ENCODE measurements at regions not wholly inside any gene's neighbourhood (a gene's known extent, or its start where the extent isn't known, plus 50 kb on each side); places are given as distances from the start of the nearest gene placed in this dataset.
A peak's percentile ranks its signal among the peaks of the same experiment; 100 is the strongest.
"Not testable (repeated sequence)": the region's sequence is repeated elsewhere in the genome, so short reads cannot be mapped to it uniquely, and the experiment has no call there.

GRCh38 chr3:10733297-10733696 lies 82.7 kb upstream of the SLC6A11 start:
- no peak for TF ChIP-seq CTCF (IDR thresholded peaks at IDR 0.05)
- TF ChIP-seq POLR2A (IDR thresholded peaks at IDR 0.05): no peak
- H3K4me1 ChIP-seq: no peaks in the 10 kb centered on the region
- peaks cover 0 to 9% (median 0%) of the 10 kb centered on the region in 4 donors for H3K9me3 ChIP-seq
- DNase-seq: no peak
- H3K27ac ChIP-seq: no peak overlapping the region
- no peak overlapping the region for H3K4me3 ChIP-seq
- H3K36me3 ChIP-seq: no peaks in the 10 kb centered on the region
- no peaks in the 10 kb centered on the region for H3K27me3 ChIP-seq

- not testable (repeated sequence) for H3K27ac ChIP-seq, H3K4me3 ChIP-seq, DNase-seq, H3K4me1 ChIP-seq, H3K9me3 ChIP-seq, H3K27me3 ChIP-seq, H3K36me3 ChIP-seq
Observed at GRCh38 chr3:10736444-10736843, 79.6 kb upstream of the SLC6A11 start.

- H3K36me3 ChIP-seq: no peaks in the 10 kb centered on the region
- H3K9me3 ChIP-seq: peaks cover 0 to 6% (median 0%) of the 10 kb centered on the region in 4 donors
- TF ChIP-seq POLR2A (IDR thresholded peaks at IDR 0.05) (no peak), CTCF (IDR thresholded peaks at IDR 0.05) (no peak)
- no peak overlapping the region for H3K4me3 ChIP-seq
- no peaks in the 10 kb centered on the region for H3K4me1 ChIP-seq
- no peak for DNase-seq
- H3K27me3 ChIP-seq: no peaks in the 10 kb centered on the region
- H3K27ac ChIP-seq: no peak overlapping the region
Observed at GRCh38 chr3:10737785-10738184, 78.2 kb upstream of the SLC6A11 start.

GRCh38 chr3:10738688-10739372 lies 77.2 kb upstream of the SLC6A11 start:
- Histone ChIP-seq H3K36me3 (no peaks in the 10 kb centered on the region), H3K4me3 (peak overlapping the region in 2 of 4 donors; percentile 21), H3K4me1 (no peaks in the 10 kb centered on the region), H3K9me3 (no peaks in the 10 kb centered on the region), H3K27ac (no peak overlapping the region), H3K27me3 (no peaks in the 10 kb centered on the region)
- no peak for TF ChIP-seq POLR2A (IDR thresholded peaks at IDR 0.05)
- peak; percentile 50 to 93 (median 69) for TF ChIP-seq CTCF (IDR thresholded peaks at IDR 0.05)
- DNase-seq: peak; percentile 67 to 86 (median 75)

- no peaks in the 10 kb centered on the region for H3K9me3 ChIP-seq
- no peak for DNase-seq
- no peak for TF ChIP-seq POLR2A (IDR thresholded peaks at IDR 0.05)
Observed at GRCh38 chr3:10740954-10741353, 75.1 kb upstream of the SLC6A11 start.

GRCh38 chr3:10741891-10742671 lies 73.9 kb upstream of the SLC6A11 start:
- H3K36me3 ChIP-seq: no peaks in the 10 kb centered on the region
- no peak overlapping the region for H3K27ac ChIP-seq
- DNase-seq: no peak
- no peak overlapping the region for H3K4me3 ChIP-seq
- H3K9me3 ChIP-seq: no peaks in the 10 kb centered on the region
- no peaks in the 10 kb centered on the region for H3K27me3 ChIP-seq
- TF ChIP-seq POLR2A (IDR thresholded peaks at IDR 0.05) (no peak), CTCF (IDR thresholded peaks at IDR 0.05) (no peak)
- H3K4me1 ChIP-seq: no peaks in the 10 kb centered on the region

More at GRCh38 chr3:10740954-10741353, 75.1 kb upstream of the SLC6A11 start:
- Histone ChIP-seq H3K27me3 (no peaks in the 10 kb centered on the region), H3K36me3 (no peaks in the 10 kb centered on the region), H3K4me3 (no peak overlapping the region), H3K27ac (no peak overlapping the region), H3K4me1 (no peaks in the 10 kb centered on the region)

Measured in Peyer's patch (tissue), 4 donors.